OCI-LY7 (cell line): ENCODE measurements at regions not wholly inside any gene's neighbourhood (a gene's known extent, or its start where the extent isn't known, plus 50 kb on each side); places are given as distances from the start of the nearest gene placed in this dataset.

ENCODE experiments used
- CTCF ChIP-seq: fragments of 200-600 bp; sonication (generic); conservative IDR thresholded peaks from 2 replicates; pipeline ENCODE4 v1.5.1; 2014; ENCODE audit warnings: mild to moderate bottlenecking, antibody characterized with exemption, low read length, moderate library complexity, mixed read lengths
- EZH2phosphoT487 ChIP-seq: fragments of 200-600 bp; sonication (generic); IDR thresholded peaks from 2 replicates; pipeline ENCODE4 v1.6.1; 2018; ENCODE audit warnings: low read depth, borderline replicate concordance, mild to moderate bottlenecking, mixed run types, antibody characterized with exemption, low read length, moderate library complexity, mixed read lengths

- TF ChIP-seq CTCF = no peak
- no peak for TF ChIP-seq EZH2phosphoT487
Measured at GRCh38 chr2:7930800-7931635, 750.8 kb upstream of the ID2 start.
